Globus pallidus (tissue), 1 donor: ENCODE measurements at regions not wholly inside any gene's neighbourhood (a gene's known extent, or its start where the extent isn't known, plus 50 kb on each side); places are given as distances from the start of the nearest gene placed in this dataset.

Experiments used
- DNase-seq: peaks from one replicate; pipeline ENCODE4 v3.0.0-alpha.2; 2015; ENCODE audit warnings: low spot score

- DNase-seq = no peak
These were observed 319.3 kb upstream of the ATP10A start for GRCh38 chr15:26182441-26182840.

GRCh38 chr15:26179906-26180305 is 316.8 kb upstream of the ATP10A start:
- no peak for DNase-seq

- DNase-seq = no peak
These were observed 315.6 kb upstream of the ATP10A start for GRCh38 chr15:26178640-26179220.

- DNase-seq = no peak
These were observed 314.7 kb upstream of the ATP10A start for GRCh38 chr15:26177816-26178215.

- no peak for DNase-seq
These were observed 313.7 kb upstream of the ATP10A start for GRCh38 chr15:26176831-26177230.

GRCh38 chr15:26171266-26171665 is 308.1 kb upstream of the ATP10A start:
- no peak for DNase-seq

GRCh38 chr15:26166429-26166828 is 303.3 kb upstream of the ATP10A start:
- DNase-seq = no peak

- DNase-seq = no peak
These were observed 302.4 kb upstream of the ATP10A start for GRCh38 chr15:26165546-26165945.

- no peak for DNase-seq
These were observed 297.2 kb upstream of the ATP10A start for GRCh38 chr15:26160343-26160742.

GRCh38 chr15:26158176-26158575 is 295.0 kb upstream of the ATP10A start:
- DNase-seq = no peak

GRCh38 chr15:26157081-26157480 is 294.0 kb upstream of the ATP10A start:
- peak; percentile 11 for DNase-seq

GRCh38 chr15:26156051-26156450 is 292.9 kb upstream of the ATP10A start:
- DNase-seq = no peak

- DNase-seq = no peak
These were observed 285.2 kb upstream of the ATP10A start for GRCh38 chr15:26148156-26148860.

- no peak for DNase-seq
These were observed 283.1 kb upstream of the ATP10A start for GRCh38 chr15:26146202-26146601.

- no peak for DNase-seq
These were observed 282.7 kb upstream of the ATP10A start for GRCh38 chr15:26145796-26146195.

- DNase-seq = no peak
These were observed 281.7 kb upstream of the ATP10A start for GRCh38 chr15:26144836-26145235.

- DNase-seq = no peak
These were observed 280.1 kb upstream of the ATP10A start for GRCh38 chr15:26143221-26143620.

- no peak for DNase-seq
These were observed 271.7 kb upstream of the ATP10A start for GRCh38 chr15:26134812-26135211.

GRCh38 chr15:26134152-26134551 is 271.0 kb upstream of the ATP10A start:
- no peak for DNase-seq

- no peak for DNase-seq
These were observed 269.7 kb upstream of the ATP10A start for GRCh38 chr15:26132811-26133210.

GRCh38 chr15:26129852-26130251 is 266.7 kb upstream of the ATP10A start:
- no peak for DNase-seq

- no peak for DNase-seq
These were observed 265.5 kb upstream of the ATP10A start for GRCh38 chr15:26128611-26129140.

- no peak for DNase-seq
These were observed 263.8 kb upstream of the ATP10A start for GRCh38 chr15:26126819-26127387.
